Ectodermal cell (in vitro differentiated cells): ENCODE measurements at regions not wholly inside any gene's neighbourhood (a gene's known extent, or its start where the extent isn't known, plus 50 kb on each side); places are given as distances from the start of the nearest gene placed in this dataset.

ENCODE experiments used
- H3K27ac ChIP-seq: 2 replicates; pipeline ENCODE4 v1.7.0; 2013; ENCODE audit warnings: mild to moderate bottlenecking, low read depth, low read length; ENCODE audit not compliant: insufficient read depth, poor library complexity, severe bottlenecking
- H3K27me3 ChIP-seq: 2 replicates; pipeline ENCODE4 v1.7.0; 2013; ENCODE audit warnings: mild to moderate bottlenecking, low read length; ENCODE audit not compliant: insufficient read depth, control insufficient read depth, poor library complexity, severe bottlenecking
- H3K36me3 ChIP-seq: one replicate; pipeline ENCODE4 v1.7.0; 2013; ENCODE audit warnings: low read length; ENCODE audit not compliant: control insufficient read depth, insufficient read depth
- H3K4me1 ChIP-seq: one replicate; pipeline ENCODE4 v1.7.0; 2013; ENCODE audit warnings: low read length; ENCODE audit not compliant: control insufficient read depth, insufficient read depth
- H3K4me3 ChIP-seq: 2 replicates; pipeline ENCODE4 v1.7.0; 2013; ENCODE audit warnings: low read depth, low read length, control low read depth; ENCODE audit not compliant: insufficient read depth
- H3K9me3 ChIP-seq: 2 replicates; pipeline ENCODE4 v1.7.0; 2013; ENCODE audit warnings: mild to moderate bottlenecking, low read length, moderate library complexity; ENCODE audit not compliant: control insufficient read depth
- WGBS, 2 experiments: methylation state at CpG; one replicate each; pipeline ENCODE4 v1.1.7; 2013; ENCODE audit warnings: missing lambda C conversion rate in 2 of 2; 5-methylcytosine and 5-hydroxymethylcytosine counted together

DNA sequence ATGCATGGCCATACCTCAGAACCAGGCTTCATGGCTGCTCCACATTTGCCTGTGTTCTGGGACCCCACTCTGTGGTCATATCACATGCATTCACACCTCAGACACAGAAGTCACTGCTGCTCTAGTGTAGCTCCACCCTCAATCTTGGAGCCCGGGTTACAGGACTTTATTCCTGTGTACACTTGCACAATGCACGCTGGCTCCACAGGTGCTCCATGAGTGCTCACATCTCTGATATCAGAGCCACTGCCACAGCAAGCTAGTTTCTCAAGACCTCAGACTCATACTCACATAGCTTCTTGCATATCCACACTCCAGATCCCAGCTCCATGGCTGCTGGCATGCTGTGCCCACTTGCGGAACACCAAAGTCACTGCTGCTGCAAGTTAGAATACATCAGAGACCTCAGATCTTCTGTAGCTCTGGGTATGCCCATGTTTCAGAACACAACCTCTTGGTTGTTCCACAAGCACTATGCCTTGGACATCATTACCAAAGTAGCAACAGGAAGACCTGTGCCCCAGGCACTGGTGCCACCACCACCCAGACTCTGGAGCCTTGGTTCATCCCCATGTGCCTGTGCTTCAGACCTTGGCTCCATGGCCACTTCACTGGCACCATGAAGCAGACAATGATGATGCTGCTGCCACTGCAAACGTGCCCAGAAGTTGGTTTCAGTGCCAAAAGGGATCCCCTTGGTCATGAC is 269.5 kb upstream of the PCDH20 start:
- Histone ChIP-seq H3K4me1 (no peaks in the 10 kb centered on the region), H3K36me3 (no peaks in the 10 kb centered on the region), H3K27me3 (no peaks in the 10 kb centered on the region), H3K4me3 (no peak overlapping the region), H3K27ac (no peak overlapping the region), H3K9me3 (no peaks in the 10 kb centered on the region)
- WGBS, 2 experiments, result 88 to 91% methylated on average over 4 of the region's 4 CpGs

DNA sequence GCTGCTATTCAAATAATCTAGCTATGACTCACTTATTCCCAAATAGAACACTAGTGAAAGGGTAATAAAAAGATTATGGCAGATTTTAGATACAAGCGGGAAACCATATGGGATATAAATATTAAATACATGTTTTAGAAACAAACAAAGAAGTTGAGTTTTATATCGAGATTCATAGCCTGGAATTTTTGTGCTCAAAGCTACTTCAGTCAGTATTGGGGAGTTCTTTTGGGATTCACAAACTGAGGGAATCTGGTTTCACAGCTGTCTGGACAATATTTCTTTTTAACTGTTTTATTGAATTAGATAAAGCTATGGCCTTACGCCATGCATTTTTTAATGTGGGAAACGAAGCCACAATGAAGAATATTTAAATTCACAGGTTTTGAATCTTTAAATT is 257.1 kb upstream of the PCDH20 start:
- H3K36me3 ChIP-seq, result no peaks in the 10 kb centered on the region
- WGBS, 2 experiments, result 93 to 99% methylated on average over 3 to 4 of the region's 4 CpGs
- no peaks in the 10 kb centered on the region for H3K4me1 ChIP-seq
- H3K27me3 ChIP-seq, result no peaks in the 10 kb centered on the region
- no peaks in the 10 kb centered on the region for H3K9me3 ChIP-seq
- H3K4me3 ChIP-seq, result no peak overlapping the region
- H3K27ac ChIP-seq, result no peak overlapping the region

- no peak overlapping the region for H3K27ac ChIP-seq
These were observed 254.9 kb upstream of the PCDH20 start for GRCh38 chr13:61670384-61671161.

GRCh38 chr13:61664801-61665705 is 249.4 kb upstream of the PCDH20 start:
- no peaks in the 10 kb centered on the region for H3K9me3 ChIP-seq
- WGBS, 2 experiments, result 85 to 87% methylated on average over 11 of the region's 11 CpGs
- no peaks in the 10 kb centered on the region for H3K4me1 ChIP-seq
- no peaks in the 10 kb centered on the region for H3K36me3 ChIP-seq
- H3K27me3 ChIP-seq, result no peaks in the 10 kb centered on the region
- H3K4me3 ChIP-seq, result no peak overlapping the region
- no peak overlapping the region for H3K27ac ChIP-seq

More at GRCh38 chr13:61670384-61671161, 254.9 kb upstream of the PCDH20 start:
- no peaks in the 10 kb centered on the region for H3K27me3 ChIP-seq
- no peak overlapping the region for H3K4me3 ChIP-seq
- no peaks in the 10 kb centered on the region for H3K4me1 ChIP-seq
- H3K9me3 ChIP-seq, result no peaks in the 10 kb centered on the region
- H3K36me3 ChIP-seq, result no peaks in the 10 kb centered on the region
- 95 to 96% methylated on average over 17 to 18 of the region's 19 CpGs for WGBS, 2 experiments

- H3K27ac ChIP-seq, result no peak overlapping the region
- H3K9me3 ChIP-seq, result no peaks in the 10 kb centered on the region
- no peaks in the 10 kb centered on the region for H3K36me3 ChIP-seq
- H3K4me3 ChIP-seq, result no peak overlapping the region
- H3K4me1 ChIP-seq, result no peaks in the 10 kb centered on the region
- H3K27me3 ChIP-seq, result no peaks in the 10 kb centered on the region
- 86 to 89% methylated on average over 2 of the region's 2 CpGs for WGBS, 2 experiments
These were observed 238.8 kb upstream of the PCDH20 start for GRCh38 chr13:61654481-61654880.

GRCh38 chr13:61648547-61648946 is 232.9 kb upstream of the PCDH20 start:
- H3K27me3 ChIP-seq, result no peaks in the 10 kb centered on the region
- no peaks in the 10 kb centered on the region for H3K9me3 ChIP-seq
- no peak overlapping the region for H3K4me3 ChIP-seq
- 72 to 81% methylated on average over 2 of the region's 2 CpGs for WGBS, 2 experiments
- H3K4me1 ChIP-seq, result no peaks in the 10 kb centered on the region
- H3K27ac ChIP-seq, result no peak overlapping the region
- no peaks in the 10 kb centered on the region for H3K36me3 ChIP-seq

DNA sequence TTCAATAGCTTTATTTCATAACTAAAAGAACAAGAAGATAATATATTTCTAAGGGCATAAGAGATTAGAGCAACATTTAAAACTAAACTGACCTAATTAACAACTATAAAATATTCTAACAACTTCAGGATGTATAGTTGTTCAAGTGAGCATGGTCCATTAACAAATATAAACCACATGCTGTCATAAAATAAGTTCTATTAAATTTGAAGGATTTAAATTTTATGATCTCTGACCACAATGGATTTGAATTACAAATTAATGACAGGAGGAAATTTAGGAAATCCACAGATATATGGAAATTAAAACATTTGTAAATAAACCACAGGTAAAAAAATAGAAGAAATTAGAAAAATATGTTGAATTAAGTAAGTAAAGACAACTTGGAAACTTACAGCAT is 196.5 kb upstream of the PCDH20 start:
- H3K36me3 ChIP-seq, result no peaks in the 10 kb centered on the region
- no peaks in the 10 kb centered on the region for H3K9me3 ChIP-seq
- H3K4me1 ChIP-seq, result no peaks in the 10 kb centered on the region
- no peak overlapping the region for H3K4me3 ChIP-seq
- H3K27ac ChIP-seq, result no peak overlapping the region
- H3K27me3 ChIP-seq, result no peaks in the 10 kb centered on the region

- WGBS, 2 experiments, result 58 to 68% methylated on average over 3 of the region's 3 CpGs
- Histone ChIP-seq H3K4me3 (no peak overlapping the region), H3K36me3 (no peaks in the 10 kb centered on the region), H3K27me3 (no peaks in the 10 kb centered on the region), H3K4me1 (no peaks in the 10 kb centered on the region), H3K9me3 (no peaks in the 10 kb centered on the region), H3K27ac (no peak overlapping the region)
These were observed 192.5 kb upstream of the PCDH20 start for GRCh38 chr13:61608138-61608537.

GRCh38 chr13:61600360-61601033 is 184.8 kb upstream of the PCDH20 start:
- Histone ChIP-seq H3K36me3 (no peaks in the 10 kb centered on the region), H3K27ac (no peak overlapping the region), H3K4me1 (no peaks in the 10 kb centered on the region), H3K27me3 (no peaks in the 10 kb centered on the region), H3K4me3 (no peak overlapping the region), H3K9me3 (no peaks in the 10 kb centered on the region)
- 77 to 96% methylated on average over 2 to 3 of the region's 3 CpGs for WGBS, 2 experiments
